Astrocyte of the hippocampus (primary cell): ENCODE measurements at regions not wholly inside any gene's neighbourhood (a gene's known extent, or its start where the extent isn't known, plus 50 kb on each side); places are given as distances from the start of the nearest gene placed in this dataset.
"Not testable (repeated sequence)": the region's sequence is repeated elsewhere in the genome, so short reads cannot be mapped to it uniquely, and the experiment has no call there.

ENCODE experiments used
- DNase-seq: peaks from one replicate; pipeline ENCODE4 v3.0.0; 2011; ENCODE audit warnings: low read depth, low spot score

DNA sequence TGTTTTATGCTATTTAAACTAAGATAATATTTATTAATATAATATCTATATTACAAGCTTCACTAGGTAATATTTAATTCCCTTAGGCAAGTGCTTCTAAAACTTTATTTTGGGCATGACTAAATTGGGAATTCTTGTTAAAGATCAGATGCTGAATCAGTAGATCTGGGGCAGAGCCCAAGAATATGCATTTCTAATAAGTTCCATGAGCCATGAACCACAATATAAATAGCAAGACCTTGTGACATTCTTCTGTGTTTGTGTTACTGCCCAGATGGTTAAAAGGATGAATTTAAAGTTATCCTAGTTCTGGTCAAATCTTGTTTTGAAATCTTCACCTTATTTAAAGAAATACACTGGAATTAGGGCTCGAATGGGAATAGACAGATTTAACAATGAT is 258.4 kb upstream of the CACNA2D1 start:
- DNase-seq: peak; percentile 10

DNA sequence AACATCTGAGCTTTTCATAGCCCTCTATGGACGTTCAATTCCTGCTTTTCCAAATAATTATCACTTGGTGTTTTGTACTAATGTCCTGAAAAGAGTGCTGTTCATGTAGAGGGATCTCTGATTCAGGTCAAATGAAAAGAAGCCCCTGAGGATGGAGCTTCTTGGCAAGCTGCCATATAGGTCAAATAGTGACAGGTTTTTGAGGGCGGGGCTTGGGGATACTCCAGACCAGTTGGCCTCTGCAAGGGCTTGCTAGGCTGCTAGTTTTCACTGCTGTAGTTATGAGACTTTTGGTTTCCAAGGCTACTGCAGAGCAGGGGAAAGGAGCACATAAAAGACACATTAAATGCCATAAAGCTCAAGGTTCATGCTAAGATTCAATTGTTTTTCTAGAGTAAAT is 257.2 kb upstream of the CACNA2D1 start:
- DNase-seq: peak; percentile 29

DNA sequence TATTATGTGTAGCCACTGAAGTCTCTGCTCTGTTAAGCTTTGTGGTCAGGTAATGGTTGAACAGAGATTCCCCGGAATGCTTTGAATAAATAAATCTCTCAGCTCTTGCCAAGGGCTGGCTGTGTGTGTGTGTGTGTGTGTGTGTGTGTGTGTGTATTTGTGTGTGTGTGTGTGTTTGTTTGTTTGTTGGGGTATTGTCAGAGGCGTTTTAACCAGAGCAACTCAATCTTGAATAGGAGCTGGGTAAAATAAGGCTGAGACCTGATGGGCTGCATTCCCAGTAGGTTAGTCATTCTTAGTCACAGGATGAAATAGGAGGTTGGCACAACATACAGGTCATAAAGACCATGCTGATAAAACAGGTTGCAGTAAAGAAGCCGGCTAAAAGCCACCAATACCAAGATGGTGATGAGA is 256.2 kb upstream of the CACNA2D1 start:
- DNase-seq: peak; percentile 88

DNA sequence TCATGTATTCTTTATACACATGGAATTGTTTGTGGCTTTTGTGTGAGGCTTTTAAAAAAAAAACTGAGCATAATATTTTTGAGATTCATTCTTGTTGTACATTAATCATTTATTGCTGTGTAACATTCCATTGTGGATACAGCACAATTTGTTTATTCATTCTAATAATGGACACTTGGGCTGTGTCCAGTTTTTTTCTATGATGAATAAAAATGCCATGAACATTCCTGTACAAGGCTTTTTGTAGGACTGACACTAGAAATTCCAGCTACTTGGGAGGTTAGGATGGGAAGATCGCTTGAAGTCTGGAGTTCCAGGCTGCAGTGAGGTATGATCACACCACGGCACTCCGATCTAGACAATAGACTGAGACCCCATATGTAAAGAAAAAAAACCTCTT is 254.3 kb upstream of the CACNA2D1 start:
- DNase-seq: peak; percentile 55

DNA sequence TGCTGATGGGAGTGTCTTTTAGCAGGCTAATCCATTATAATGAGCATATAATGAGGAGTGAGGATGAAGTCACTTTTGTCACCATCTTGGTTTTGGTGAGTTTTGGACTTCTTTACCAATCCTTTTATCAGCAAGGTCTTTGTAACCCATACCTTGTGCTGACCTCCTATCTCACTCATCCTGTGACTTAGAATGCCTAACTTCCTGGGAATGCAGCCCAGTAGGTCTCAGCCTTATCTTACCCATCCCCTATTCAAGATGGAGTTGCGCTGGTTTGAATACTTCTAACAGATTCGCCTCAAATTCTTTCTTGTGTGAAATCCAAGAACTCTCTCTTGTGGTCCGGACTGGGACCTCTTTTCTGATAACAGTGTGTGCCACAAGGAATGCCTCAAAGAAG is 253.1 kb upstream of the CACNA2D1 start:
- DNase-seq: no peak

DNA sequence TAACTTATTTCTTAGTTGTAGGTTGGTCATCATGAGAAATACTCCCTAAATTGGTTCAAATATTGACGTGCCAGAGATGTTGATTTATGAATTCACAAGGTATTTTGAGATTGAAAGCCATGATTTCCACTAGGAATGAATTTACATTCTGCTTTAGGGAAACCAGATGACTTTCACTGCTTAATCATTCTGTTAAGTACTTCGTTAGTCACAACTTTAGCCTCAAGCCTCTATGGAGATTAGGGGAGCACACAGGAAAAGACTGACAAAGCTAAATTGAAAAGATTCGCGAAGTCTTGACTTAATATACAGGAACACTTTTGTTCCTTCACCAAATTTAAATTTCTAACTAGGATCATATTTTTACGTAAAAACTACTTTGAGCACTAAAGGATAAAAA is 250.4 kb upstream of the CACNA2D1 start:
- peak; percentile 38 for DNase-seq

DNA sequence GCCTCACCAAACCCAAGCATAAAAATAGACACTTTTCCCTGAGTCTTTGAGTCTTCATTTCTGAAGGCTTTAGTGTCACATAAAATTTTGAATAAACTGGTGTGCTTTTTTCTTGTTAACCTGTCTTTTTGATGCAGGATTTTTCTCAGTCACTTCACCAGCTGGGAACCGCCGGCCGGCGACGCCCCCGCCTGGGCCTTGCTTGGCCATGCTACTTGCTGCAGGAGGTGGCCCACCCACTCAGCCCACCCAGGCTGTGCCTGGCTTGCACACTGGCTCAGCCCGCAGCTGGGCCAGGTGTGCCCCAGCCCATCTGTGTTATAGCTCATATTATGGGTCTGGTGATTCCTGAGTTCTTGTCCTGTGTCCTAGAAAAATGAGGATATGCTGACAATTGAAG is 247.4 kb upstream of the CACNA2D1 start:
- DNase-seq: no peak

DNA sequence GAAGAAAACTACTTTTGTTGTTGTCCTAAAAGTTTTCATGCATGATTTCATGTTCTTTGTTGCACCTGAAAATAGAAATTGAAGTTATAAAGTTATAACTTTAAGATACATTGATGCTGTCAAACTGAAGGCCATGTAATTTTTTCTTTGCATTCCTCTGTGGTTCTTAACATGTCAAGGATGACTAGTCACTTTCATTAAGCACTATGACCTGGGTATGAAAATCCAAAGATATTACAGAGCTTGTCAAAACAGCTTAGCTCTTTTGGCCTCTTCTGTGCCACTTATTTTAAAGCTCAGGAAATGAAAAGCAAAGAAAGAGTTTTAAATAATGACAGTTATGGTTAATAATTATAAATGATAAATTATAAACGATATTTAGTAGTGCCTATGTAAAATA is 241.6 kb upstream of the CACNA2D1 start:
- DNase-seq: no peak

DNA sequence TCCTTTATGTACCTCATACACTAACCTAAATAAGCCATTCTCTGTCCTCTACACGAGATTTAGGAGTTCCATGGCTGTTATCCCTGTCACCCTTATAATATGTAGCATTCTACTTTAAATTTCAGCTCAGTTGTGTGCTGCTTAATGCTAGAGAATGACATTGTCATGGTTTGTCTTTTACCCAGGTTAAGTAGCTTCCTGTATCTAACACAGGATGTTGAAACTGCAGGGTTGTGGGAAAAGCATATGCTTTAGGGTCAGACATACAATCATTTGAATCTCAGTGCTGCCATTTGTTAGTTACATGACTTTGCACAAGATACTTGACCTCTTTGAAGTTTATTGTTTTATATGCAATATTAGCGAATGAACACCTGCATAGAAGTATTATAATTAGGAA is 235.1 kb upstream of the CACNA2D1 start:
- no peak for DNase-seq

DNA sequence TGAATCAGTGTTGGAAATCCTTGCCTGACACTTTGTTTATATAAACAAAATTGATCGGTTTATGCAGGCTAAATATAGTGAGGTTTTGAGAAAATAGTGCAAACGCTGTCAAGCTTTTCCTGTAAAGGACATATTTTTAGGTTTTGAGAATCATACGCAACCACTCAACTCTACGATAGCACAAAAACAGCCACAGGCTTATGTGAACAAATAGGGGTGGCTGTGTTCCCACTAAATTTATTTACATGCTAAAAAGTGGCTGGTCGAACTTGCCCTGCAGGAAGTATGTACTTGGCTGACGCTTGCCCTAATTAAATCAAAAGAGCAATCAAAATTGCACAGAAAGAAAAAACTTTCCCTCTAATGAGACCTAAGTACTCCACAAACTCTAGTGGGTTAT is 234.7 kb upstream of the CACNA2D1 start:
- no peak for DNase-seq

DNA sequence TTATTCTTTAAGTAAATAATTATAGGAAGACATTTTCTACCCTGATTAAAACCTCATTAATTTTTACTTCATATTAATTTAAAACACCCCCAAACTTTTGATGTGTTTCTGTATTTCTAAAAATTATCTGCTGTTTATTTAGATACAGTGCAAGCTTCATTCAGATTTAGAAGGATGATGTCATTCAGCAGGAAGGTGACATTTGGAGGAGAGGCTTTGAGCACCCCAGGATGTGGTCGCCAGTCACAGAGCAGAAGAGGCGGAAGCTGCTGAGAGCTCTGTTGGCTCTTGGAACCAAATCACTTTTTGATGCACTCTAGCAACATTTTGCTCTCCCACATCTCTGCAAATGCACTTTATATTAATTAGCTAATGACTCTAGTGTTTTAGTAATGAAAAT is 233.9 kb upstream of the CACNA2D1 start:
- DNase-seq: peak; percentile 16

DNA sequence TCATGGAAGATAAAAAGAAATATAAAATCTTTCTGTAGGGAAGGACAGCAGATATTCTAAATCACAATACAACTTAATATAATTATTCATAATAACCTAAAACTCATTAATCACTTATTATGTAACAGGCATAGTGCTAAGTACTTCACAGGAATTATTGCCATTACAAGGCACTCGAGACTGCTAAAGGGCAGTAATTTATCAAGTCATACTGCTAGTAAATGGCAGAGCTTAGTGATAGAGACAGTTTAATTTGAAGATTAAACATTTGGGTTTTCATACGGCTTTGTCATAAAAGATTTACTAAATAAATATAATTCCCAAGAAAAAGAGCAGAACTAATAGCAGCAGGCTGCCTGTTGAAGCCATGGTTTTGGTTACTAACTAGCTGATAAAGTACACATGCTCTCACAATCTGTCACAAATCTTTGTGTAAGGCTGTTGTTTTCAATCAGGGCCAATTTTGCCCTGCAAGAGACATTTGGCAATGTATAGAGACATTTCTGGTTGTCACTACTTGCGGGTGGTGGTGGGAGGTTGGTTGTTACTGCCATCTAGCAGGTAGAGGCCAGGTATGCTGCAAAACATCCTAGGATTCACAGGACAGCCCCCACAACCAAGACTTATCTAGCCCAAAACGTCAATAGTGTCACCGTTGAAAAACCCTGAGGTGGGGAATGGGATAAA is 233.3 kb upstream of the CACNA2D1 start:
- no peak for DNase-seq

DNA sequence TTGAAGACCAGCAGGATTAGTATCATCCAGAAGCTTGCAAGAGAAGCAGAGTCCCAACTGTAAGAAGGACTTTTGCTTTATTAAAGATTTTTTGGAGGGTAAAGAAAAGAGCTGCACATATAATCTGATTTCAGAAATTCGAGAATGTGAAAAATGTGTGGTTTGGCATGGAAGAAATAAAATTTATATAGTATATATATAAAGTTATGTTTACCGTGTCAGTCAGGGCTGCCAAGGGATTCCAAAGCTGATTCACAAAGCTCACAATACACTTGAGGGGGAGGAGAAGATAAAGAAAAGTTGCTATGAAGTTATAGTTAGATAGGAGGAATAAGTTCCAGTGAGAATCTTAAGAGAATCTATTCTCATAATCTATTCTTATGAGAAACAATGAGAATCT is 231.8 kb upstream of the CACNA2D1 start:
- DNase-seq: peak; percentile 5

DNA sequence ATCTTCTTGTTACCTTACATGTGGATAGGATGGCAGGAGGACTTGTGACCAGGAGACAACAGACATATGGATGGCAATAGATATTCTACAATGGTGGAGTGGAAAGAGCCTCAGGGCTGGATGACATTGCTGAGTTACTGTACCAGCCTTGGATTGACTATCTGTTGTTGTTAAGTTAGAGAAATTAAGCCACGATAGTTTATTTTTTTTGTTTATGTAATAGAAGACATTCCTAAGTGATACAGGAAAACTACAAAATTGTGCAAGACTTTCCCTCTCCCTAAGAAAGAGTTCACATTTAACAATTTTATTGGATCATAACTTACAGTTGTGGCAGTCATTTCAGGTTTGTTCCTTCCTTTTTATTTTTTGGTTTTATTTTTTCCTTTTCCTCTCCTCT is 230.7 kb upstream of the CACNA2D1 start:
- no peak for DNase-seq

DNA sequence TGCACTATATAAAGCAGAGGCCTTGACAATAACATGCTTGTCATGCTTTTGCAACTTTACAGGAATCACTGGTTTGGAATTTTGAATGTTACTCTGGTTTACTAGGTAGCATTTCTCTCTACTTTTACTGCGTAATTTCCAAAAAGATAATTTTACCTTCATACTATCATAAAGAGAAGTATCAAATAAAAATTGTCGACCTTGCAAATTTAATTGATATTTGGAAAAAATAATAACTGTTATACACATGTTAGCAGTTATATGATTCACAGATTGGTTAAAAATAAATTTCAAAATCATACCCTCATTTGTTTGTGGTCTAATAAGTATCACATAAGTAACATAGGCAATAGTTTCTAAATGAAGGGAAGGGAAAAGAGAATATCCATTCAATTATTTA is 228.5 kb upstream of the CACNA2D1 start:
- DNase-seq: no peak

DNA sequence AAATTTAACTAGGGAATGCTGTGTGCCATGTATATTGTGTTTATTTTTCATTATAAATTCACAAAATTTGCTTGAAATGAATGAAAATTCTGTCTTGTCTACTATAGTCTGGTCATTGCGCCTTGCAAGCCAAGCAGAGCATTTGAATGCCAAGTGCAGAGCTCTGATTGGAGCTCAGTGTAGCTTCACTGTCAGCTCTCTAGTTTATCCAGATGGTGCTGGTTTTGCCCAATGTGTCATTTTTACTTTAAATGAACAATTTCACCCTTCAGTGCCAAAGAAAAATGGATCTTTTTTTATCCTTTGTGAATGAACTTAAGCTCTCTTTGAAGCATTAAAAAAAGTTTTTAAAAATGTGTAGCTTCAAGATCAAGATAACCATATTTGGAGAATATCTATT is 225.6 kb upstream of the CACNA2D1 start:
- no peak for DNase-seq

DNA sequence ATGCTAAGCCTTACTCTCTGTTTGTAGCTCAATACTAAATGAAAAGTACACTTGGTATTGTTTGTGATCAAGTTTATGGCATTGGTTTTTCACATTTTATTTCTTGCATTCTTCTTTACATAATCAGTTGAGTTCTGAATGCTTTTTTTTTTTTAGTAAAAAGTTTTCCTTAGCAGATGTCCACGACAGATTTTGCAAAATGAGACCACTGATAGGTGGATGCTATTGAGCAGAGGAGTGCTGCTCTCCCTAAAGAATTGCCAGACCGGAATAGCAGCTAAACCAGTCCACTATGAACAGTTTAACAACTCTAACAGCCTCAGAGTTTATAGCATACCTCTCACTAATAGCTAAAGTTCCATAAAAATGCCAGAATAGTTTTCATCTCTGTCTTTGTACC is 225.1 kb upstream of the CACNA2D1 start:
- DNase-seq: no peak

DNA sequence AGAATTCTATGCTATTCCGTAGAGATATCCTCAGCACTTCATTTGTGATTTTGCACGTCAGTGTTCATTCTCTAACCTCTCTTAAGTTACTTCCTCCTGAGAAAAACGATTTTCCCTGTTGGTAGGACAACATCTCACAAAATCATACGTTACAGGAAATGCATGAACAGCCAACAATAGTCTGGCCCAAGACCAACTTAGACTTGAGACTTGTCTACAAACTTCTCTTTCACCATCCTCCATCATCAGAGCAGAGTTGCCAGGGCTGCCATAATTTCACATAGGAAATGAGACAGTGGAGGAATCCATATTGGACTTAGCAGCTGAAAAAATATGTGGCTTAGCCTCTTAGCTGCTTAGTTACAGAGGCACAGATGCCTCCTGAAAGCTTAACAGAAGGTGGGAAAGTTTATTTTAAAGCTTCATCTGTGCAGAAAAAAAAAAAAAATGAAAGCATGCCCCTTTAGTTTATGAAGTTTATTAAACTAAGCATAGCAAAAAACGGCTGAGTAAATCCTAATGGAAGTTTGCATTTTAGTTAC is 222.5 kb upstream of the CACNA2D1 start:
- no peak for DNase-seq

DNA sequence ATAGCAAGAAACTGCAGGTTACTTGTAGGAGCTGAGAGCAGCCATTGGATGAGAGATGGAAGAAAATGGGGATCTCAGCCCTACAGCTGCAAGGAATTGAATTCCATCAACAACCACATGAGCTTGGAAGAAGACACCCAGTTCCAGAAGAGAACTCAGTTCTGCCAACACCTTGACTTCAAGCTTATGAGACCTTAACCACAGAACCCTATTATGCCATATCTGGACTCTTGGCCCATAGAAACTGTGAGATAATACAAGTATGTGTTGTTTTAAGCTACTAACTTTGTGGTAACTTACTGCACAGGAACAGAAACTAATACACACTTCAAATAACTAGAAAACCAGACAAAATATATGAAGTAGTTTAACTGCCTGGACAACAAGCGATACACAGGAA is 212.4 kb upstream of the CACNA2D1 start:
- peak; percentile 16 for DNase-seq

DNA sequence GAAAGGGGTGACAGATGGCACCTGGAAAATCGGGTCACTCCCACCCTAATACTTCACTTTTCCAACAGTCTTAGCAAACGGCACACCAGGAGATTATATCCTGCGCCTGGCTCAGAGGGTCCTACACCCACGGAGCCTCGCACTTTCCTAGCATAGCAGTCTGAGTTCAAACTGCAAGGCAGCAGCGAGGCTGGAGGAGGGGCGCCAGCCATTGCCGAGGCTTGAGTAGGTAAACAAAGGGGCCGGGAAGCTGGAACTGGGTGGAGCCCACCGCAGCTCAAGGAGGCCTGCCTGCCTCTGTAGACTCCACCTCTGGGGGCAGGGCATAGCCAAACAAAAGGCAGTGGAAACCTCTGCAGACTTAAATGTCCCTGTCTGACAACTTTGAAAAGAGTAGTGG is 206.5 kb upstream of the CACNA2D1 start:
- DNase-seq: not testable (repeated sequence)

DNA sequence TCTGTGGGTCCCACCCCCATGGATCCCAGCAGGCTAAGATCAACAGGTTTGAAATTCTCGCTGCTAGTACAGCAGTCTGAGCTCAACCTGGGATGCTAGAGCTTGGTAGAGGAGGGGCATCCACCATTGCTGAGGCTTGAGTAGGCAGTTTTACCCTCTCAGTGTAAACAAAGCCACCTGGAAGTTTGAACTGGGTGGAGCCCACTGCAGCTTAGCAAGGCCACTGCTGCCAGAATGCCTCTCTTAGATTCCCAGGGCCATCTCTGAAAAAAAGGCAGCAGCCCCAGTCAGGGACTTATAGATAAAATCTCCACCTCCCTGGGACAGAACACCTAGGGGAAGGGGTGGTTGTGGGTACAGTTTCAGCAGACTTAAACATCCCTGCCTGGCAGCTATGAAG is 190.0 kb upstream of the CACNA2D1 start:
- no peak for DNase-seq

DNA sequence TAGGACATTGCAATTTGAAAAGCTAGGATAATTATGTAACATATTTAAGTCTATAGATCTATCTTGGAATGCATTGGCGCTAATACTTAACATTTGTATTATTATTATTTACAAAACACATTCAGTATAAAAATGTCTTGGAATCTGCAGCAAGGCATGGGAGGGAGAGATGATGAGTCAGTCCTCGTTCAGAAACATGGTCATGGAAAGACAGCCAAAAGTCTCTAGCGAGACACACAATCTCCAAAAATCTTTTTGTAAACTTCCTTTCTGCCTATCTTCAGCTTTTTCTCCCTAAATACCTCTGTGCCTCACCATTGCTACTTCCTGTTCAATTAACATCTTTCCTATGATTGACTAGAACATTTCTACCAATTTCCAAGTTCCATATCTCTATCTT is 188.4 kb upstream of the CACNA2D1 start:
- peak; percentile 23 for DNase-seq

DNA sequence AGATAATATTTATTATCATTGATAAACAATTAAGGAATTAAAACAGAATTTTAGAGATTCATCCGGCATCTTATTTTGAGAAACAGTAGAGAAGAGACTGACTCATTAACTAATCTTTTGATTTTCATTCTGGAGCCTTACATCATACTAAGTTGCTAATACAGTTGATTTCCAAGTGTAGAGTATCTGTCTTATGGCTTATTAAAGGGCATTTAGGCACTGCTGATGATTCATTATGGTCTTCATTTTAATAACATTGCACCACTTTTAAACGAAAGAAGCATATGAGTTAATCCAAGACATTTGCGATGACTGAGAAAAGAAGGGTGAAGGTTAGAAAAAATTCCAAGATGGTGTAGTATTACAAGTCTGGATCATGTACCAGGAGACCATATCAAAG is 186.0 kb upstream of the CACNA2D1 start:
- DNase-seq: no peak

DNA sequence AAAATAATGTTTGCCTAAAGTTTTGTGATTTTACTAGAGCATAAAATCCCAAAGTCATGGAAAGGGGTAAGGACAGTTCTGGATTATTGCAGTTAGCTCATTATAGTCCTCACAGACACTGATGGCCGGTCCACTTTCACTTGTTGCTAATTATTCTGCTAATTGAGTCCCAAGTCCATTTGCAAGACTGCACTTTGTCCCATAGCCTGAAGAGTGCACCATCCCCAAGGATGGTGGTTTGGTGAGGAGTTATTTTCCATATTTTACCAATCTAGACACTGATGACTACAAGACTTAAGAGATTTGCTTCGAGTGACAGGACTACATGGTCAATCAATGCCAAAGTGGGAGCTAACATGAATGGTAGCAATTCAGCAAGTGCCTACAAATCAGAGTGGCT is 181.8 kb upstream of the CACNA2D1 start:
- no peak for DNase-seq
